DMS 273 (cell line): ENCODE measurements at regions not wholly inside any gene's neighbourhood (a gene's known extent, or its start where the extent isn't known, plus 50 kb on each side); places are given as distances from the start of the nearest gene placed in this dataset.
"Not testable (repeated sequence)": the region's sequence is repeated elsewhere in the genome, so short reads cannot be mapped to it uniquely, and the experiment has no call there.

Source experiments
- DNase-seq: peaks from one replicate; lab custom pipeline; 2025; ENCODE audit not compliant: unreplicated experiment; lab: John Stamatoyannopoulos, UW

- DNase-seq = no peak
Measured at GRCh38 chr12:114026805-114027204, 60.7 kb upstream of the RBM19 start.

- DNase-seq = no peak
Measured at GRCh38 chr12:114025935-114026334, 59.8 kb upstream of the RBM19 start.

GRCh38 chr12:114022081-114022480, 56.0 kb upstream of the RBM19 start:
- DNase-seq = not testable (repeated sequence)

- DNase-seq = no peak
Measured at GRCh38 chr12:114018669-114019068, 52.5 kb upstream of the RBM19 start.
